NCI-H446 (cell line): ENCODE measurements at regions not wholly inside any gene's neighbourhood (a gene's known extent, or its start where the extent isn't known, plus 50 kb on each side); places are given as distances from the start of the nearest gene placed in this dataset.

ENCODE experiments used
- DNase-seq, 2 experiments: peaks; one replicate each; lab custom pipeline; 2025; lab: John Stamatoyannopoulos, UW

DNA sequence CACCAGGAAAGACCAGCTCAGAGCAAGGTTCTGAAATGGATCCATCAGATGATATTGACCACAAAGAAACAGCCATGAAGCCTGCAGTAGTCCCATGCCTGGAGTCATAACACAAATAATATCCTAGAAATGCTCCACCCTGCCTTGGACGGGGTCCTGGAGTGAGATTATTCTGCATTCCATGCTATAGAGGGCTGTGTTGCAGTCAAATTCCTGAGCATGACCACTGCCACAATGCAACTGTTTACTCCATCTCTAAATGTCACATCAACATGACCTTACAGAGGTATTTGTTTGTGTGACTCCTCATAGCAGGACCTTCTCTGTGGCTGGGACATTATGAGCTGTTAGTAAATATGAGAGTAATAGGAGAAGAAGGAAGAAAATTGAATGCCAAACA is 257.5 kb upstream of the TCF21 start:
- DNase-seq = no peak

DNA sequence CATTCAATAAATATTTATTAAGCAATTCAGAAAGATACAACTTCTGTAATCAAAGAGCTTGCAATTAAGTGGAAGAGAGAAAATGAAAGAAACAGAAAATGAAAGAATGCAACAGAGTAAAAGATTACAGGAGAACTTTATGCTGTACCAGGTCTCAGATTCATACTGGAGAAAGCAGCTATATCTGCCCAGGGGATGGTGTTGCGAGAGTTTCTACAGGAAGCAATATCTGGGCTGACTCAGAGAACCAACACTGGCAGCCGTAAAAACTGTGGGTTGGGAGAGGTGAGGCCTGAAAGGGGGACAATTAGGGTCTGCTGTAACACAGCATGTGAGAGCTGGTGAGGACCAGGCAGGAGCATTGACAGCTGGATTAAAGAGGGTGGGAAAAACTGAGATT is 256.7 kb upstream of the TCF21 start:
- no peak for DNase-seq

GRCh38 chr6:133632906-133633305 is 256.0 kb upstream of the TCF21 start:
- DNase-seq = no peak

GRCh38 chr6:133634474-133634873 is 254.4 kb upstream of the TCF21 start:
- DNase-seq = no peak

- no peak for DNase-seq
Measured at GRCh38 chr6:133635447-133635846, 253.5 kb upstream of the TCF21 start.

GRCh38 chr6:133637436-133637835 is 251.5 kb upstream of the TCF21 start:
- DNase-seq = no peak

DNA sequence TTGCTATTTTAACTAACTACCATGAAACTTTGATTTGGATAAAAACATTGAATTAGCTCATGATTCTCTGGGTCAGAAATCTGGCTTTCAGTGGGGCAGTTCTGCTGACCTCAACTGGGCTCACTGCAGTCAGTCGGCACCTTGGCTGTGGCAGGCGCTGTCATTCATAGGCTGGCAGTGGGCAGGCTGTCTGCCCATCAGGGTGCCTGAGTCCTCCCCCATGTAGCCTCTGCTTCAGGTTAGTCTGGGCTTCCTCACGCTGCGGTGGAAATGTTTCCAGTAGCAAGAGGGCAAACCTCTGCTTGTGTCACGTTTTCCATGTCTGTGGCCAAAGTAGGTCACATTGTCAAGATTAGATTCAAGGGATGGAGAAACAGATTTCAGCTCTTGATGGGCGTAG is 251.0 kb upstream of the TCF21 start:
- DNase-seq = no peak

DNA sequence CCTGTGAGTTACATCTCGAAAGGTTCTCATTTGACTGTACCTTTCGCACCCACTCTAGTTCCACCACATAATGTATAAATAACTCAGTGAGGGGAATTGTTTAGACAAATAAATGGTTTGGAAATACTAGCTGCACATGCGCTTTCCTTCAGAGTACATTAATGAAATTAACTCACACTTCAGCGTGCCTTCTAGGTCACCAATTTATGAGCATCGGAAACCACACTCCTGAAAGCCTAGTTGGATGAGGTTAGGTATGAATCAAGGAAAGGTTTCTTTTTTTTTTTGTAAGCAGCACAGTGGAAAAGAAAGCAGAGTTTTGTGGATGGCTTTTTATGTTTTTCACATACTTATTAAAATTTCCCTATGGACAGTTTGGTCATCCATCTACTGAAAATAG is 247.8 kb upstream of the TCF21 start:
- DNase-seq = no peak

DNA sequence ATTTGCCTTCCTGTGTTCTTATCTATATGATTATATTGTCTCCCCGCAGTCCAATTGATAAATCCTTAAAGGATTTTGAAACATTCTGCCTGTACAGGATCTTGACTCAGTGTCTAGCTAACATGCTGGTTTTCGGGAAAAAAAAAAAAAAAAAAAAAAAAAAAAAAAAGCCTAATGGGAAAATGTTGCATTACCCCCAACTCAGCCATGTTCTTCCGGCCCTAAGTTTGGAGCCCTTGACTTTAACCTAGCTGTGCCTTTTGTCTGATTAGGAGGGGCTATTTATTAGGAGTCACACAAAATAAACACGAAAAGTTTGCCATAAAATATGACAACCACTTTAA is 244.4 kb upstream of the TCF21 start:
- DNase-seq = no peak

DNA sequence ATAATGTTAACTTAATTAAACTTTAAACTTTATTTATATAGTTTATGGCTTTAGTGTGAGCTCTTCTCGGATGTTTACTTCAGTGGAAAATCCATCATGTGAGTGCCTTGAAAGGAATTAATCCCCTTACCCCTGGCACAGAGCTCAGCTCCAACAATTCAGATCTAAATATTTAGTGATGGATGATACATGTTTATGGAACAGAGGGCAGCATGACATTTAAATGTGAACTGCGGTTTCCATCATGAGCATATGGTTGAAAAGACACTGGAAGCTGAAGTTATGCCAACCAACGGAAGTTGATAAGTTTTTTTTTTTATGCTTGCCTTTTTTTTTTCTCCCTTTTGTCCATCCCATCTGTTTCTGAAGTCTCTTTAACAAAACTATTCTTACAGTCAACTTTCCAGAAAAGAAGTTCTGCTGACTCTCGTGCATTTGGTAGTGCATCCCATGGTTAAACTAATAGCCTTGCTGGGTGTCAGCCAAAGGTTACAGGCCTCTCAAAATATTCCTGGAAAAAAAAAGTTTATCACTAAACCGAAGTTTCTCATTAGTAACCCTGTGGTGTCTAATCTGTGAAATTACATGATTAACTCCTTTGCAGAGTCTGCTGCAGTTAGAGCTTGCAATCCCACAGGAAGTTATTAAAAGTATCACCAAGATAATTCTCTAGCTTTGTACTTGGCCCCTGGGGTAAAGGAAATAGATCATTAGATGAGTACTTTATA is 243.9 kb upstream of the TCF21 start:
- DNase-seq = peak in 1 of 2 experiments; percentile 80

DNA sequence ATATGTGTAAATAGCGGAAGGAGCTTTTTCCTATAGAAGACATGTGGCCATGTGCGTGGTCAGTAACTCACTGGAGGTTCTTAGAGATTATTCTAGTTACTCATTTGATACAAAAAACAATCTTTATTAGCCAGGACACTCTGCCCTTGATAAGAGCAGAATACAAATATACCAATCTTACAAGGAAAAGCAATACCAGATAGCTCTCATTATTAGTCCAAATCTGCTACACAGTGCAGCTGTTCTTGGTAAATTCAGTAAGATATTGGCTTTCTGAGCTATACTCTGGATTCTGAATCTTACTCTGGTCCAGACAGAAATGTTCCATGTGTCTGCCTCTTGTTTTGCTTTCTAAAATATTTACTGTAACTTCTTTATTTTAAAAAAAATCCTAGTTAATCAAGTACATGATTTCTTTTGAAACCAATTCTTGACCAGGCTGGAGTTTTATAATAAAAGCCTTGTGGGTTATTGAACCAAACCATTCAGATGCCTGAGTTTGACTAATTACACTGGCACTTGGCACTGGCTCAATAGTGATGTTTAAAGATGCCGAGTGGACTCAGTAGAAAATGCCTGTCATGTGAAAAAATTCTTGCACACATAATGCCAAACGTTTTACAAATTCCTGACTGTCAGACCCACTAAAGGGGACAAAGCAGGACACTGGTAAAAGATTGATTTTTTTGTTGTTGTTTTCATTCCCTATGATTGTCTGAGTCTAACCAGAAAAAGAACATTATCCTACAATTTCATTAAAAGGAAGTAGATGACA is 242.8 kb upstream of the TCF21 start:
- peak in 1 of 2 experiments; percentile 29 for DNase-seq

DNA sequence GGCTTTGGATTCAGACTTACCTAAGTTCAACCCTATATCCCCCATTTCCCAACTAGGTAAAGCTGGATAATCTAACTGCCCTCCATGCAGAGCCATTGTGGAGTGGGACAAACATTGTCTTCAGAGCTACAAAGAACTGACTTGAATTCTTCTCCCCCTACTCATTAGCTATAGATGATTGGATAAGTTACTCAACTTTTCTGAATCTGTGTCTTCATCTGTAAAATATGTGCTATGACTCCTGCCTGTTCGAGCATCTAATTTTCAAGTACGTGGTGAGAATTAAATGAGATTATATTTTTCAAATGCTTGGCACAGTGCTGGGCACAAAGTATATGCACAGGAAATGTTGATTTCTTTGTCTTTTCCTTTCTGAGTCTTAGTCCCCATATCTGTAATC is 240.3 kb upstream of the TCF21 start:
- no peak for DNase-seq

DNA sequence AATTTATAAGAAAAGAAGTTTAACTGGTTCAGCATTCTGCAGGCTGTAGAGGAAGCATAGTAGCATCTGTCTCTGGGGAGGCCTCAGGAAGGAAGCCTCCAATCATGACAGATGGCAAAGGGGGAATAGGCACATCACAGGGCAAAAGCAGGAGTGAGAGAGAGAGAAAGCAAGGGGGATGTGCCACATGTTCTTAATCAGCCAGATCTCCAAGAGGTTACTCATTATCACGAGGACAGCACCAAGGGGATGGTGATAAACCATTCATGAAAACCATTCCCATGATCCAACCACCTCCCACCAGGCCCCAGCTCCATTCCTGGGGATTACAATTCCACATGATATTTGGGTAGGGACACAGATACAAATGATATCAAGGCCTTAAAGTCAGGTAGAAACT is 217.5 kb upstream of the TCF21 start:
- peak in 1 of 2 experiments; percentile 32 for DNase-seq

DNA sequence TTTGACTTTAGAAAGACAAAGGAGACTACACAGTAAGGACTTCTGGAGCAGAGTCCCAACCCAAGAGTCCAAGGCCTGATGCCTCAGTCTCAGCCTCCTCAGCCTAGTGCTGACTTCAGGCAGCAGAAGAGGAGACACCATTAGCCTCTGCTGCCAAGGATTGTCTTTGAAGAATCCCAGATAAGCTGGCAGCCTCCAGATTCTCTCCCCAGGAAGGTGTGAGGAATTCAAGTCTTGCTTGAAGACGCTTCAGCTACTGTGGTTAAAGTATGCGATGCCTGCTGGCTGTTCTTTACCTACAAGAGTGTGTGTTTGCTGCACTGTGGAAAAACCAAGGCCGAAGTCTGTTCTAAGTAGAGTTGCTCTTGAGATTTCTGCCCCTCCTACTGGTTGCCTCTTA is 215.9 kb upstream of the TCF21 start:
- DNase-seq = no peak

DNA sequence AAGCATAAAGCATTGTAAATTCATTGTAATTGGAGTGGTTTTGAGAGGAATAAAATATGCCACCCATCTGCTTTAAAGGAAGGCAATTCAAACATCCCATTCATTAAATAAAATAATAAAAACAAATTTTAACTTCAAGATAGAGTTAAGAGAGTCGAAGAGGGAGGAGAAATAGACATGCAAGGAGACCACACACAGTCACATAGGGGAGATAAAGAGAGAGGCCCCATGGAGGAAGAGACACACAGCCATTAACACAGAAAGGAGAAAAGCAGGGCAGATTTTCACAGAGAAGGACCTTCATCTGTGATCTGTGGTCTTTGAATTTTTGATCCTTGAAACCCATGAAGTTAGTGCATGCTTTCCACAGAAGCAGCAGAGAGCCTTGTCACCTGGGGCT is 214.3 kb upstream of the TCF21 start:
- DNase-seq = no peak

GRCh38 chr6:133680994-133681393 is 207.9 kb upstream of the TCF21 start:
- DNase-seq = no peak

- DNase-seq = no peak
Measured at GRCh38 chr6:133681891-133682290, 207.0 kb upstream of the TCF21 start.

DNA sequence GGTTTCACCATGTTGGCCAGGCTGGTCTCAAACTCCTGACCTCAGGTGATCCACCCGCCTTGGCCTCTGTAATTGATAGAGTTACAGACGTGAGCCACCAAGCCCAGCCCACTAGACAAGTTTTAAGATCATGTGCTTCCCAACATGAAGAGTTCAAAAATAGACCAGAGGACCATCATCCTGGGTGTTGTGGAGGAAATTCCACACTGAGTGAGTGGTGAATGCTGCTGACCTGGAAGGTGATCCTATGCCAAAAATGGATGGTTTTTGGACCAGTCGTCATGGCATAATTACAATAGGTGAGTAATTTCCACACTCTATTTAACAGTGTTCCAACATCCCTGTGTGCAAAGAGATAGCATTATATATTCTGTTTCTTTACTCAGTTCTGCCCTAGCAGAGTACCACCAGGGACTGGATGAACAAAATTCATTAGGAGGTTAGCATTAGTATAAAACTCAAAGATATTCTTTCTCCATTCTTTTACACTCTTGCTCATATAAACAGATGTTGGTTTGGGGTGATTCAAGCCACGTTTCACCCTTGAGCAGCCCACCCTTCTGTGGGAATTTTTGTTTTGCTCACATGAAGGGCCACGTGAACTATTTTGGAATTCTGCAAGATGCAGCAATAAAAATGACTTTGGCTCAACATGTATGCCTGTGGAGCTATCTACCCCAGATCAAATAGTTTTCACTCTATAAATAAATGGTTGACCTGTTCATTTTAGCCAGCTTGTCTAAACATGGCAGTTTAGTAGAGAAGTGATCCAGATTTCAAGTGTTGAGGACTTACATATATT is 206.2 kb upstream of the TCF21 start:
- no peak for DNase-seq

DNA sequence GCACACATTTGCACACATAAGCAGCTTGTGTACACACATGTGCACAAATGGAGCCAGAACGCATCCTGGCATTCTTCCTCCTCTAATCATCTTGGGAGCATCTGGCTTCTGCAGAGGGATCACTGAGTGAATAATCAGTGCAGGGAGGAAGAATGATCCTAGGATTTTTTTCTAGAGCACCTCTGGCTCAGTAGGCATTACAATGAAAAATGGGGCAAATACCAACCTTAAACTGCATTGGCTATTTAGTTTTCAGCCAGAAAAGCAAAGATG is 205.7 kb upstream of the TCF21 start:
- peak; percentile 17 to 61 for DNase-seq

DNA sequence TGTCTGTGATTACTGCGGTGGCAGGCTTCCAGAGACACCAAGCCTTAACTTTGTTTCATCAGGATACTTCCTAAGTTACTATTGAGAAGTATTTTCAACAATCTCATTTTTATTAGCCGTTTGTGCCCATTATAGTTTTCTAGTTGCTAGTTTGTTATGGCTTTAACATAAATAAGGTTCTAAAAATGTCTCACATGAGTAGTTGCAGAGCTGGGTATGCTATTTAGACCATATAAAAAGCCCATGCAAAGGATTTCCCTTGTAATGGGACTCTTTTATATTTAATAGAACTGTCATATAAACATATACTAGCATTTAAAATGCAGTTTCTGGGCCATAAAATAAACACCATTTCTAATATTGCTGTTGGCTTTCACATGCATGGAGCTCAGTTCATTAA is 205.3 kb upstream of the TCF21 start:
- DNase-seq = no peak

GRCh38 chr6:133688705-133689492 is 200.0 kb upstream of the TCF21 start:
- no peak for DNase-seq

GRCh38 chr6:133689863-133690262 is 199.1 kb upstream of the TCF21 start:
- DNase-seq = no peak
